ENCODE measurements at regions not wholly inside any gene's neighbourhood (a gene's known extent, or its start where the extent isn't known, plus 50 kb on each side); places are given as distances from the start of the nearest gene placed in this dataset.

GRCh38 chr21:20404915-20405314, 593.3 kb upstream of the NCAM2 start:
- DNase-seq (ENCODE audit: low read depth, low spot score), result no peak
- Histone ChIP-seq H3K9me3 (ENCODE audit: control insufficient read depth, insufficient read depth, low read length) (peaks cover 6% of the 10 kb centered on the region; the same call in 1 of the 2 replicates), H3K4me3 (ENCODE audit: low read depth, low read length) (no peak overlapping the region), H3K27ac (ENCODE audit: low read depth, low read length) (no peak overlapping the region), H3K27me3 (ENCODE audit: control insufficient read depth, insufficient read depth, low read length) (no peaks in the 10 kb centered on the region)
- no peak for TF ChIP-seq CTCF (IDR thresholded peaks at IDR 0.05; ENCODE audit: low read depth, low read length)
- ChIA-PET CTCF (no interaction called here), POLR2A (no interaction called here)

- TF ChIP-seq CTCF (IDR thresholded peaks at IDR 0.05; ENCODE audit: low read depth, low read length), result no peak
- POLR2A ChIA-PET, result no interaction called here
- DNase-seq (ENCODE audit: low read depth, low spot score), result no peak
- Histone ChIP-seq H3K4me3 (ENCODE audit: low read depth, low read length) (no peak overlapping the region), H3K9me3 (ENCODE audit: control insufficient read depth, insufficient read depth, low read length) (peaks cover 3% of the 10 kb centered on the region; the same call in 1 of the 2 replicates), H3K27ac (ENCODE audit: low read depth, low read length) (no peak overlapping the region), H3K27me3 (ENCODE audit: control insufficient read depth, insufficient read depth, low read length) (no peaks in the 10 kb centered on the region)
- CTCF ChIA-PET, result no interaction called here
Observed at GRCh38 chr21:20418353-20418752, 579.9 kb upstream of the NCAM2 start.

- POLR2A ChIA-PET, result no interaction called here
- H3K27me3 ChIP-seq (ENCODE audit: control insufficient read depth, insufficient read depth, low read length), result no peaks in the 10 kb centered on the region
Observed at GRCh38 chr21:20419772-20420171, 578.4 kb upstream of the NCAM2 start.

GRCh38 chr21:20424943-20425342, 573.3 kb upstream of the NCAM2 start:
- Histone ChIP-seq H3K9me3 (ENCODE audit: control insufficient read depth, insufficient read depth, low read length) (peaks cover 14% of the 10 kb centered on the region), H3K27me3 (ENCODE audit: control insufficient read depth, insufficient read depth, low read length) (no peaks in the 10 kb centered on the region), H3K27ac (ENCODE audit: low read depth, low read length) (no peak overlapping the region), H3K4me3 (ENCODE audit: low read depth, low read length) (no peak overlapping the region)
- POLR2A ChIA-PET, result no interaction called here
- DNase-seq (ENCODE audit: low read depth, low spot score), result no peak
- no peak for TF ChIP-seq CTCF (IDR thresholded peaks at IDR 0.05; ENCODE audit: low read depth, low read length)
- CTCF ChIA-PET, result no interaction called here

More at GRCh38 chr21:20419772-20420171, 578.4 kb upstream of the NCAM2 start:
- no peak for TF ChIP-seq CTCF (IDR thresholded peaks at IDR 0.05; ENCODE audit: low read depth, low read length)
- peaks cover 3% of the 10 kb centered on the region for H3K9me3 ChIP-seq (ENCODE audit: control insufficient read depth, insufficient read depth, low read length)
- no peak overlapping the region for H3K27ac ChIP-seq (ENCODE audit: low read depth, low read length)
- no peak for DNase-seq (ENCODE audit: low read depth, low spot score)
- H3K4me3 ChIP-seq (ENCODE audit: low read depth, low read length), result no peak overlapping the region
- CTCF ChIA-PET, result no interaction called here

GRCh38 chr21:20425856-20426255, 572.4 kb upstream of the NCAM2 start:
- no peak overlapping the region for H3K27ac ChIP-seq (ENCODE audit: low read depth, low read length)
- ChIA-PET POLR2A (no interaction called here), CTCF (no interaction called here)
- H3K9me3 ChIP-seq (ENCODE audit: control insufficient read depth, insufficient read depth, low read length), result peaks cover 14% of the 10 kb centered on the region
- H3K4me3 ChIP-seq (ENCODE audit: low read depth, low read length), result no peak overlapping the region
- TF ChIP-seq CTCF (IDR thresholded peaks at IDR 0.05; ENCODE audit: low read depth, low read length), result no peak
- H3K27me3 ChIP-seq (ENCODE audit: control insufficient read depth, insufficient read depth, low read length), result no peaks in the 10 kb centered on the region
- DNase-seq (ENCODE audit: low read depth, low spot score), result no peak

Data from AG04450 (cell line).